RWPE1 (cell line): ENCODE measurements at regions not wholly inside any gene's neighbourhood (a gene's known extent, or its start where the extent isn't known, plus 50 kb on each side); places are given as distances from the start of the nearest gene placed in this dataset.

Experiments
- CTCF ChIA-PET: fragments of 350-600 bp; sonication (Branson Sonifier 250); formaldehyde crosslinking; extraction: SDS; loops from one replicate; lab custom pipeline; 2021; lab: Yijun Ruan, JAX
- POLR2A ChIA-PET: fragments of 400-600 bp; formaldehyde crosslinking; extraction: SDS; loops from one replicate; lab custom pipeline; 2020; ENCODE audit warnings: antibody characterized with exemption; ENCODE audit not compliant: low non-redundant PET; lab: Yijun Ruan, JAX
- DNase-seq: peaks from one replicate; pipeline ENCODE4 v3.0.0; 2012; ENCODE audit warnings: low spot score
- H3K27ac ChIP-seq: fragments of 450-650 bp; 2 replicates; pipeline ENCODE4 v1.5.1; 2017
- CTCF ChIP-seq: fragments of 450-650 bp; conservative IDR thresholded peaks from 2 replicates; pipeline ENCODE4 v1.5.1; 2017; ENCODE audit warnings: low read depth, mild to moderate bottlenecking

- H3K27ac ChIP-seq = no peak overlapping the region
- no peak for DNase-seq
- CTCF ChIA-PET = interaction anchor here (0.6 kb wide), 1 partner anchor 18 kb away, joined by 7 read pairs; no protein-coding TSS in a partner anchor
- no peak for TF ChIP-seq CTCF
- POLR2A ChIA-PET = no interaction called here
Measured at GRCh38 chr4:123990310-123990870, 593.8 kb downstream of the SPRY1 start.

- H3K27ac ChIP-seq = no peak overlapping the region
- CTCF ChIA-PET = interaction anchor here (0.6 kb wide), 1 partner anchor 1640 kb away, joined by 3 read pairs; no protein-coding TSS in a partner anchor
- no peak for TF ChIP-seq CTCF
- no peak for DNase-seq
- POLR2A ChIA-PET = no interaction called here
Measured at GRCh38 chr4:123994917-123995316, 598.3 kb downstream of the SPRY1 start.

- POLR2A ChIA-PET = no interaction called here
- TF ChIP-seq CTCF = no peak
- peak; percentile 15 for DNase-seq
- CTCF ChIA-PET = no interaction called here
- no peak overlapping the region for H3K27ac ChIP-seq
Measured at GRCh38 chr4:123995936-123996335, 599.3 kb downstream of the SPRY1 start.

GRCh38 chr4:123996718-123997510 is 600.3 kb downstream of the SPRY1 start:
- ChIA-PET POLR2A (no interaction called here), CTCF (no interaction called here)
- DNase-seq = no peak
- TF ChIP-seq CTCF = no peak
- H3K27ac ChIP-seq = no peak overlapping the region

GRCh38 chr4:123997776-123998449 is 601.3 kb downstream of the SPRY1 start:
- no peak for DNase-seq
- POLR2A ChIA-PET = no interaction called here
- TF ChIP-seq CTCF = no peak
- CTCF ChIA-PET = interaction anchor here (0.7 kb wide), 1 partner anchor 33 kb away, joined by 4 read pairs; no protein-coding TSS in a partner anchor
- H3K27ac ChIP-seq = no peak overlapping the region

GRCh38 chr4:124000233-124000632 is 603.6 kb downstream of the SPRY1 start:
- CTCF ChIA-PET = interaction anchor here (0.6 kb wide), 1 partner anchor 1341 kb away, joined by 7 read pairs; no protein-coding TSS in a partner anchor
- no peak for TF ChIP-seq CTCF
- H3K27ac ChIP-seq = no peak overlapping the region
- POLR2A ChIA-PET = no interaction called here
- DNase-seq = no peak
